Brain microvascular endothelial cell (primary cell): ENCODE measurements at regions not wholly inside any gene's neighbourhood (a gene's known extent, or its start where the extent isn't known, plus 50 kb on each side); places are given as distances from the start of the nearest gene placed in this dataset.

Source experiments
- DNase-seq: peaks from one replicate; pipeline ENCODE4 v3.0.0-alpha.2; 2020
- H3K27ac ChIP-seq: fragments of 250-450 bp; sonication (Bioruptor Pico); 2 replicates; pipeline ENCODE4 v1.5.1; 2020; ENCODE audit warnings: mild to moderate bottlenecking, moderate library complexity
- H3K27me3 ChIP-seq: fragments of 250-450 bp; sonication (Bioruptor Pico); replicated peaks from 2 replicates; pipeline ENCODE4 v1.5.1; 2020; ENCODE audit warnings: mild to moderate bottlenecking
- H3K36me3 ChIP-seq: fragments of 250-450 bp; sonication (Bioruptor Pico); replicated peaks from 2 replicates; pipeline ENCODE4 v1.5.1; 2020; ENCODE audit warnings: mild to moderate bottlenecking
- H3K4me3 ChIP-seq: 2 replicates; pipeline ENCODE4 v1.5.1; 2011; ENCODE audit warnings: low read depth, mild to moderate bottlenecking, control low read depth, low read length, moderate library complexity
- CTCF ChIP-seq: IDR thresholded peaks from 2 replicates; pipeline ENCODE4 v1.5.1; 2011; ENCODE audit warnings: low read depth, mild to moderate bottlenecking, moderate library complexity, low read length, control low read depth, inconsistent platforms; ENCODE audit errors: missing control alignments
- in situ Hi-C: cut with HindIII; loops from 2 replicates; pipeline ENCODE4 v1.10.0; 2017; ENCODE audit warnings: low sequenced_read_pairs, low pct_ligation_motif_present

GRCh38 chr4:15182600-15183220 is 180.4 kb downstream of the CPEB2 start:
- H3K4me3 ChIP-seq = no peak overlapping the region
- DNase-seq = peak; percentile 92
- no peak for TF ChIP-seq CTCF
- peak overlapping the region; percentile 65 for H3K27ac ChIP-seq
- in situ Hi-C loops = no loop called here
- H3K27me3 ChIP-seq = no peaks in the 10 kb centered on the region
- H3K36me3 ChIP-seq = no peaks in the 10 kb centered on the region

- H3K27me3 ChIP-seq = no peaks in the 10 kb centered on the region
- TF ChIP-seq CTCF = no peak
- H3K36me3 ChIP-seq = no peaks in the 10 kb centered on the region
- peak overlapping the region; percentile 79 for H3K27ac ChIP-seq
- H3K4me3 ChIP-seq = no peak overlapping the region
- peak; percentile 96 for DNase-seq
- in situ Hi-C loops = no loop called here
Measured at GRCh38 chr4:15186149-15186548, 183.9 kb downstream of the CPEB2 start.

- in situ Hi-C loops = no loop called here
- no peak for DNase-seq
- Histone ChIP-seq H3K36me3 (no peaks in the 10 kb centered on the region), H3K27me3 (no peaks in the 10 kb centered on the region), H3K4me3 (no peak overlapping the region), H3K27ac (peak overlapping the region; percentile 79)
- TF ChIP-seq CTCF = no peak
Measured at GRCh38 chr4:15186806-15187205, 184.5 kb downstream of the CPEB2 start.

GRCh38 chr4:15188605-15189539 is 186.6 kb downstream of the CPEB2 start:
- no peak overlapping the region for H3K27ac ChIP-seq
- H3K36me3 ChIP-seq = no peaks in the 10 kb centered on the region
- in situ Hi-C loops = no loop called here
- TF ChIP-seq CTCF = no peak
- DNase-seq = no peak
- H3K27me3 ChIP-seq = no peaks in the 10 kb centered on the region
- no peak overlapping the region for H3K4me3 ChIP-seq

- DNase-seq = peak; percentile 38
- in situ Hi-C loops = no loop called here
- no peak for TF ChIP-seq CTCF
Measured at GRCh38 chr4:15194520-15194919, 192.2 kb downstream of the CPEB2 start.

More at GRCh38 chr4:15194520-15194919, 192.2 kb downstream of the CPEB2 start:
- no peaks in the 10 kb centered on the region for H3K36me3 ChIP-seq
- H3K4me3 ChIP-seq = no peak overlapping the region
- no peaks in the 10 kb centered on the region for H3K27me3 ChIP-seq
- H3K27ac ChIP-seq = no peak overlapping the region
